NCI-H524 (cell line): ENCODE measurements at regions not wholly inside any gene's neighbourhood (a gene's known extent, or its start where the extent isn't known, plus 50 kb on each side); places are given as distances from the start of the nearest gene placed in this dataset.
A peak's percentile ranks its signal among the peaks of the same experiment; 100 is the strongest.

Experiments
- DNase-seq, 2 experiments: peaks; one replicate each; lab custom pipeline; 2025; lab: John Stamatoyannopoulos, UW

DNA sequence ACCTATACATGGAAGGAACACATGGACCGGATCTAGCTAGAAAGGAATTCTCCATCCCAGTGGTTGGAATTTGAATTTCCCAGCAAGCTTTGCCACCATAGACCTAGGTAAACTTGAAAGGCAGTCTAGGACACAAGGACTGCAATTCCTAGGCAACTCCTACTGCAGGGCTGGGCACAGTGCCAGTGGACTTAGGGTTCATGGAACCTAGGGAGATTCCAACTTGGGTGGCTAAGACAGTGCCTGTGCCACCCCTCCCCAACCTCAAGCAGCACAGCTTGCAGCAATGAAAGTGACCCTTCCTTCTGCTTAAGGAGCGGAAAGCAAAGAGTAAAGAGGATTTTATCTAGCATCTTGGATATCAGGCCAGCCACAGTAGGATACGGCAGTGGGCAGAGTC is 663.3 kb downstream of the ELAVL2 start:
- DNase-seq: no peak

DNA sequence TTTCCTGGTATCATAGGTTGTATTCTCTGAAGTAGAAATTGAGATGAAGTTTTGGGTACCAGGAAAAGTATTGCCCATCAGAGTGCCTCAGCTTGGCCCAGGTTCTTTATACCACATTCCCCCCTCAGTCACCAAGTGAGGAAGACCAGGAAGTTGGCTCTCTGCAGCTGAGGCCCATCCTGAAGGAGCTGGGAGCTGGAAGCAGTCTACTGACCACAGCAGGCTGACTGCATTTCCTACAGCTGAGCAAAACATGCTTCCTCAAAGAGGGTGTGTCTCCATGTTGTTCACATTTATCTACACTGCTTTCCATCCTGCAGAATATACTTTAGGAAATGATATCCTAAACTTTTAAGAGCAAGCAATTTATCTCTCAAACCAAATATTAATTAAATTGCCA is 654.6 kb downstream of the ELAVL2 start:
- DNase-seq: no peak

DNA sequence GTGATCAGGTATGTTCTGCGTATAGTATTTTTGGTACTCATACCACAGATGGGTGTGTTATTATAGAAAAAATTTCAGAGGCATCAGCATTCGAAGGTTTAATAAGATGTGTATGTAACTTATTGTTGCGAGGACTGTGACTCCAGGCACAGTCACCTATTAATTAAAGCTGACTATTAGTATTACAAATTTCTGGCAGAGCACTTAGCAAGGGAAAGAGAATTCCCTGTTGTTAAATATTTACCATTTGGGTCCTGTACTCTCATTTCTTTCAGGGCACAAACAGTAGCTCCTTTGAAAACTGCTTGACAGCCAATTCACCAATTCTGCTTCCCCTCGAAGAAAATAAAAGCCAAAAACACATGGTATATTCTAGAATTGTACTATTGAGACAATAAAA is 653.8 kb downstream of the ELAVL2 start:
- DNase-seq: no peak

DNA sequence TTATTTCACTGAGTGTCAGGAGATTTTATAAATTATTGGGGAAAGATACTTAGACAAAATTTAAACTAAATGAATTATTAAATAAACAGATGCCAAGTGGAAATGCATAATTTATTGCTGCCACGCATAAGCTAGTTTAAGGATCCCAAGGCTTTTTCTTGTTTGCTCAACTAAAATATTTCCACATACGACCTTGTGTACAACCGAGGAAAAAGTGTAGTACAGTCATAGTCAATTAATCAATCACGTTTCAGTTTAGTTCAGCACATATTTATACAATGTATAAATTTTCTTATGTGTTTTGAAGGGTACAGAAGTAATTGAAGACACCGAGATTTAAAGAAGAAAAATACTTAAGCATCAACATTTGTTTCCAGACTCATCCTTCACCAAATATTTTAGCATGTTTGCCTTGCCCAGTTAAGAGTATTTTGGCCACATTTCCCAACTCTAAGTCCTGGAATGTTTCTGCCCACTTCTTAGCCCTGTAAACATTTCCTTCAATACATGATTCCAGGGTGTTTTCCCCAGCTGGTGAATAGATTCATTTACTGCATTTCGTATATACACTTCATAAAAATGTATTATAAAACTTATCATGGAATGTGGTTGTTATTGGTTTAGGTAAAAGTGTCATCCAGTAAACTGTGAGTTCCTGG is 652.9 kb downstream of the ELAVL2 start:
- DNase-seq: no peak

DNA sequence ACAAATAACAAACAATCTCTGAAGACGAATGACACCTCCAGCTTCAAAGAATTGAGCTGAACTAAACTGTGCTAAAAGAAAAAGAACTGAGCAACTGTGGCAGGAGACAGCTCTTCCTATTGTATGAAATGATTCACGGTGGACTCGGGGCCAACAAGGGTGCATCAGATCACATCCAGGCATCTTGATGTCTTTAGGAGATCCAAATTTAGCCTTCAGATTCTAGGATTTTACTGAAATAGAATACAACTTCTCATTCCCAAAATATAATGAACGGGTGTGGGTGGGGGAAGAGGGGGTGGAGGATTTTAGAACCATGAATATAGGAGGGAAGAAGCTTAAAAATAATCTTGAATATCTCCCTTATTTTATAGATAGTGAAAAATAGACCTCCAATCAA is 631.8 kb downstream of the ELAVL2 start:
- DNase-seq: no peak

DNA sequence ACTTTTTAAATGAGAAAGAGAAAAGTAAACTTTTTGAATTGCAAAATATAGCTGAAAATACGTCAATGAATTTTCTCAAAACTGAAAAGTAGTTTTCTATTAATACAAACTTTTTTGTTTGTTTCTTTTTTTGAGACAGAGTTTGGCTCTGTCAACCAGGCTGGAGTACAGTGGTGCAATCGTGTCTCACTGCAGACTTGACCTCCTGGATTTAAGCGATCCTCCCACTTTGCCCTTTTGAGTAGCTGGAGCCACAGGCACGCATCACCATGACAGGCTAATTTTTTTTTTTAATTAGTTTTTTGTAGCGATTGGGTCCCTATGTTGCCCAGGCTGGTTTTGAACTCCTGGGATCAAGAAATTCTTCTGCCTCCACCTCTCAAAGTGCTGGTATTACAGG is 610.4 kb downstream of the ELAVL2 start:
- no peak for DNase-seq

DNA sequence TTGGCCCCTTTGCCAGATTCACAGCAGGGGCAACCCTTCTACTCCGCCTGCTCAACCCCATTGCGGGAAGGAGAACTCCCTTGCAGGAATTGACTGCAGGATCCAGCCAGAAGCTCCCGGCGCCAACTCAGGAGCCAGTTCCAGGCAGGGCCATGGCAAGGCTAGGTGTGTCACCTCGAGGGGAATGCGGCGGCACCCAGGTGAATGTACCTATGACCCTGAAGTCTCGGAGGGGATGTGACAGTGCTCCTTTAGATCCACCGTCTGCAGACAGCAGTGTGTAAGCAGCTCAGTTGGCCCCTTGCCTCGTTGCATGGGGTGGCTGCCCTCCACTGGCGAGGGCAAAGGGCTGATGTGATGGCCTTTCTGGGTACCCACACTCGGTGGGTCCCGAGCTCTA is 606.6 kb downstream of the ELAVL2 start:
- no peak for DNase-seq

DNA sequence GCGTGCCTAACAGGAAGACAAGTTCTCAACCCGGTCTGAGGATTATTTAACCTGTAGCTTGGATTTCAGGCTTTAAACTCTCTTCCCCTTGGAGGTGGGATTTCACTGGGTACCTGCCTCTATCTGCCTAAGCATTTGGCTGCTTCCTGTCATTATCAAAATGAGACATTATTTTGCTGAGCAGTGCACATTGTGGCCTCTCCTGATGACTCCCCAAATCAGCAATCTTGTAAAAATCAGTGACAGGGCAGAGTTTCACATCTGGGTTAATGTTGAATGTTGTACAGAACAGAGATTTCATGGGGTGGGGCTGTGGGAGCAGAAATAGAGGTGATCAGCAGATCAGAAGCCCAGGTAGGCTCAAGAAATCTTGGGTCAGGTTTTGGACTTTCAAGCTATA is 605.9 kb downstream of the ELAVL2 start:
- DNase-seq: no peak

DNA sequence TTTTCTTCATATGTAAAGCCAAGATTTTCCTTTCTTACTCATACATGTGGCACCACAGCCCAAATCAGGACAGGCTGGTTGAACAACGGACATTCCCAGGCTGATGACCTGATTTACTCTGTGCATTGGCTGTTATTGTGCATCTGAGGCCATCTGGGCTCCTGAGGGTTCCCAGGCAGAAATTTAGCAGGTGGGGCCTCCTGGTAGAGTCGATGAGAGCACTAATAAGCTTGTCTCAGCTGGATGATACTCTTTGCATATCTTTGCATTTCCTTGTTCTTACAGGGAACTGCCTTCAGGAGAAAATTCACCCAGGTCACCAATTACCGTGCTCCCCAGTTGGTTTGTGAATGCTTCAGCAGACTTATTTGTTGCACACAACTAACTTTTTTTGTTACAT is 605.1 kb downstream of the ELAVL2 start:
- peak in 1 of 2 experiments; percentile 40 for DNase-seq

DNA sequence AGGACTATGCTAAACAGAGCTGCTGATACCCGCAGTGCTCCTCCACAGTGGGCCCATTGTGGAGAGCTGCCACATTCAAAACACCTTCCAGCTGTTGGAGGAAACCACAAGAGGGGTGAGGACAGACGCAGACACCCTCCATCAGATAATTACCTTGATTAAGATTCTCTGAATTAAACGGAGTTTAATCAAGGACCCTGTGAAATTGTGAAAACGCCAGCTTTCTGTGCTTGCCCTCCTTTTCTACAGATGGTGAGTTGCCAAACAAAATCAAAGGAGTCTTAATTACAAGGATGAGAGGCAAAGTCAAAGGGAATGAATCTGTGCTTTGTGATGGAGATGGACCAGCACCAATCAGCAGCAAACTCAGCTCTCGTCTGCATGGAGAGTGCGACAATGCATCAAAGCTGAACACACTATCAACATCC is 596.1 kb downstream of the ELAVL2 start:
- DNase-seq: peak in 1 of 2 experiments; percentile 41

DNA sequence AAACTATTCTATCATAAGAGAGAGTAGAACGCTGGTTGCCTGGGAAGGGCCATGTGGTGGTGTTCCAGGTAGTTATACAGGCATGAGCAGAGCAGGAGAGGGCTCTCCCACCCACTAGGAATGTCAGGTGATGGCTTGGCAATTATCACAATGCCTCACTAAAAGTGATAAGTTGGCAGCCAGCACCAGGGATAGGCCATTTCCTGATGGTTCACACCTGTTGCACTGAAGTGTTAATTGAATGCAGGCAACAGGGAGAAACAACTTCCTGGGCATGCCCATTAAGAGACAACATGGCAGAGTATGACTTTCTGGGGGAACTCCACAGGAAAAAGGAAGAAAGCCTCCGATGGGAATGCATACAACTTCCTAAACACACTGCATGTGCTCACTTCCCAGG is 593.2 kb downstream of the ELAVL2 start:
- DNase-seq: no peak

DNA sequence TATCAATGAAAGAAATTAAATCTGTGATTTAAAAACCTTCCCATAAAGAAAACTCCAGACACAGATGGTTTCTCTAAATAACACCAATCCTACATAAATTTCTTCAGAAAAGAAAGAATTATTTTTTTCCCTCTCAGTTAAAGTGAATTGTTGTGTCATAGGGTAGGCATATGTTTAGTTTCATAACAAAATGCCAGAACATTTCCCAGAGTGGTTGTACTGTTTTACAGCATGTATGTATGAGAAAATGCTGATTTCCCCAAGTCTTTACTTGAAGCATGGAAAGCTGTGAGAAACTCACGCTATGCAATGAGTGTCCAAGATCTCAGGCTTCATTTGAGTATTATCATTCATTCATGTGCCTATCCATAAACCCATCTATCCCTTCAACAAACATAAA is 582.5 kb downstream of the ELAVL2 start:
- no peak for DNase-seq

DNA sequence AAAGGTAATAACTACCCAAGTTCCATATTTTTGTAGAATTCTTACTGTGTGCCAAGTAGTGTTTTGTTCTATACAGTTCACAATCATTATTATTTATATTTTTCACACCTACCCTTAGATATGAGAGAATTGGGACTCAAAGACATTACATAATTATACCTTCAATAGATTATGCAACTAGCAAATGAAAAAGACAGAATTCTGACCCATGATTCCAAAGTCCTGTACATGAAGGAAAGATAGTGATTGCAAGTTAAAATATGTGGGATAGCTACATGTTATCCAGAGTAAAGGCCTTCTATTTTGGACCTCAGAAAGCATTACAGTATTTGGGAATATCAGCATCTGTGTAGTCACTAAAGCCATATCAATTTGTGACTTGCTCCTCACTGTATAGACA is 581.0 kb downstream of the ELAVL2 start:
- no peak for DNase-seq

DNA sequence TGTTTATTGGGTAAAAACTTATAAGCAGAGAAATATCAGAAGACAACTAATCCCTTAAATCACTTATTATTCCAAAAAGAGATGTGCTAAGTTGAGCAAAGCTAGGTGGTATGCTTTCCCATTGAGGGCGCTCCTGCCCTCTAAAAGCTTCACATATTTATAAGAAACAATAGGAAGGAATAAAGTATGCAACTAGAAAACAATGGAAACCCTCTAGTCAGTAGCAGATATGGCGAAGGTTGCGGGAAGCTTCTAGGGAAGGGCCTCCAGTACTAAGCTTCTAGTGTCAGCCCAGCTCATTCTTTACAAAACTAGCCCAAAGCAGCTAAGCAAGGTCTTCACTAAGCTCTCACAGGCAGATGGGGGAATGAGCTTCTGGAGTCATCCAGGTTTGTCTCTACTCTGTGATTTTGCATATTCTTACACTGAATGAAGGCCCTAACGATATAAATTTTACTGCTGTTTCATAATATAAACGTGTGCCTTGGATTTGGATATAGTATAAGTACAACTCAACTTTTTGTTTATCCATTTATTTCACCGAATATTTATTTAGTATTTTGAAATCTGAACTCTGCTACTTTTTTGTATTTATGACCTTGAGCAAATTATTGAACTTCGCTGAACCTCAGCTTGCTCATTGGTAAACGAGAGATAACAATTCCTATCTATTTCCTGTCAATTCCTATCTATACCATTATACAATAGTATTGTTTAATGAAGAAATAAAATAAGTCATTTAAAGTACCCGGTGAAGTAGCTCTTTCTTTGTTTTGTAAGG is 571.4 kb downstream of the ELAVL2 start:
- no peak for DNase-seq

DNA sequence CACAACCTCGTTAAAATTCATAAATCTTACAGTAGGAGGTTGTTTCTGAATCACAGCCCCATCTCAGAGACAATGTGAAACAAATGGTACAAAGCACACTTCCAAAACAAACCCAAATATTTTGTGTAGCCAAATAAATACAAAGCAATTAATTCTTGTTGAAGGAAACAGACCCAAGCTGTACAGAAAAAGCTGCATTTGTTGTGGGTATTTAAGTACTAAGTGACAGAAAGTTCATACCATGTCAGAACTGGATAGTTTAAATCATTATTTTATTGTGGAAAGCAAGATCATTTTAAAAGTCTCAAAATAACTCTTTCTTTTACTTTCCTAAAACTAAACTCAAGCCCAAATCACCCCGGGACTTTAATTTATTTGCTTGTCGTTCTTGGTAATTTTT is 570.7 kb downstream of the ELAVL2 start:
- no peak for DNase-seq

DNA sequence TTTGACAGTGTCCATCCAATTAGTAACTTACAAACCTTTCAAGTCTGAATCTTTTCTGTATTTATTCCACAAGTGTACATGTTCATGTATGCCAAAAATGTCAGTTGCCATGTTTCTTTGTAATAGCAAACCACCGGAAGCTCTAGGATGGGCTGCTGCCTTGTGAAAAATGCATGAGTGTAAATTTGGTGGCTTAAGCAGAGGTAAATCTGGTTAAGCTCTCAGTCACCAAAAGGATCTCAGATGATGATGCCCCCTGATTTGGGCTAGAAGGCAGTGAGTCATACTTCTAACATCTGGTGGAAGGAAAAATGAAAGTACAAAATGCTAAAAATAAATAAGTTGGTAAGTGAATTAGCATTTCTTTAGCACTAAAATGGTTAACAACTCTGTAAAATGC is 567.5 kb downstream of the ELAVL2 start:
- no peak for DNase-seq

DNA sequence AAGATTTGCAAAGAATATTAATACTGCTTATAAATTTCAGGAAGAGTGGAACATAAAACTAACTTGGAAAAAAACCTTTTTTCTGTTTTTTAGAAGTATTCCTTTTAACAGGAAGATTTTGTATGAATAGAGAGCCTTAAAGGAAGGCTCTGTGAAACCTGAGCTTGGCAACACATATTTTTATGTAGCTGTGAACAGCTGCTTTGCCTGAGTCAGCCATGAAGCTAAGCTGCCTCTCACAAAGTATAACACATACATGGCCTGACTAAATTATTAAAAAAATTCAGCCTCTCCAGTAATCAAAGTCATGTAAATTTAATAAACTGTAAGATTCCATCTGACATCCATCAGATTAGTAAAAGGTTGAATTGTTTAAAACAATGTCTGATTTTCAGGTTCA is 547.5 kb downstream of the ELAVL2 start:
- DNase-seq: peak in 1 of 2 experiments; percentile 14

DNA sequence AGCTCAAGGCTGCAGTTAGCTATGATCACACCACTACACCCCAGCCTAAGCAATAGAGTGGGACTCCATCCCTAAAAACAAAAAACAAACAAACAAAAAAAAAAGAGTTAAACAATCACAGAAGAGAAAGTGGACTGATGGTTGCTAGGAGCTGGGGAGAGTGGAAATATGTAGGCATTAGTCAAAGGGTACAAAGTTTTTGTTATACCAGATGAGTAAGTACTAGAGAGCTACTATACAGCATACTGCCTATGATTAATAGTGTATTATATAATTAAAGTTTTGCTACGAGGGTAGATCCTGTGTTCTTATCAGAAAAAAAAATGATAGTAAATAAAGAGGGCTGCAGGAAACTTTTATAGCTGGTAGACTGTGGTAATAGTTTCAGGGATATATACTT is 538.6 kb downstream of the ELAVL2 start:
- DNase-seq: no peak

DNA sequence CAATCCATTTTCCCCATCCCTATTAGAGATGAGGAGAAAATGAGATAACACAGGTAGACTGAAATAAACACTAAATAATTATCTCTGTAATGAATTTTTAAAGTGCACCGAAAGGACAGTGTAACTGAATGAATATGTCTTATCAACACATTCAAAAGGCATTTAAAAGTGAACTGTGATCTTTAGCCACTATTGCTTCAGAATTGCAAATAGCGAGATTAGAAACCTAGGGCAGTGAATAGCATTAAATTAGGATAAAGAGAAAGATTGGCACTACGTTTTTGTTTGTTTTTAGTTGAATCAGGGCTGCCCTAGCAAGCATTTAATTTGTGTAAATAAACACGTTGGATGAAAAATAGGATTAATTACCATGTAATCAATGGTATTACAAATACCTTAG is 537.5 kb downstream of the ELAVL2 start:
- no peak for DNase-seq

DNA sequence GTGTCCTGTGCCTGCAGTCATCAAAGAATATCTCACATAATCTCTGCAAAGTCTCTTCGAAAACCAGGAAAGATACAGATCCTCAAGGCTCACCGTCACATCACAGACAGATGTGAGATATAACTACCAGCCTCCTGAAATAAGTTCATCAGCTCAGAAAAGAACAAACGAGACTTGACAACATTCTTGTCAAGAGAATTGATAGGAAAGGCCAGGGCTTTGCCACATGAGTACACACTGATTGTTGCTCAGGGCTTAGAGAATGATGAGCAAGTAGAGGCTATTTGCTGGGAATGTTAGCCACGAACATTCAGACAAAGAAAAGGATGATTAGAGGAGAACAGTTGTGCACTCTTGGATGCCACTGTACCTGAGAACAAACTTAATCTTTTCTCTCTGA is 535.1 kb downstream of the ELAVL2 start:
- DNase-seq: no peak

DNA sequence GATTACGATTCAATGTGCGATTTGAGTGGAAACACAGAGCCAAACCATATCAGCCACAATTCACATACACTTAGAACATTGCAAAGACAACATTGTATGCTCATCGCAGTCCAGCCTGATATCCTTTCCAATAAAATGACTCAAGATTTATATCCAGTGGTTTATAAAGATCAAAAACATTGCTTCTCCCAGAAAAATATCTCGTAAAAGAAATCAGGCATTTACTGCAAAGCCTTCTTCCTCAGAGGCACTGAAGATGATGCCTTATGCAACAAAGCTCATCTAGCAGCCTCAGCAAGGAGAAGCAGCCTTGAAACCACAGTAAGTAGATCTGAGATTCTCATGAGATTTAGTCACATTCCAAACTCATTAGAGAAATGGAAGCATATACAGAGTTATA is 523.8 kb downstream of the ELAVL2 start:
- no peak for DNase-seq

DNA sequence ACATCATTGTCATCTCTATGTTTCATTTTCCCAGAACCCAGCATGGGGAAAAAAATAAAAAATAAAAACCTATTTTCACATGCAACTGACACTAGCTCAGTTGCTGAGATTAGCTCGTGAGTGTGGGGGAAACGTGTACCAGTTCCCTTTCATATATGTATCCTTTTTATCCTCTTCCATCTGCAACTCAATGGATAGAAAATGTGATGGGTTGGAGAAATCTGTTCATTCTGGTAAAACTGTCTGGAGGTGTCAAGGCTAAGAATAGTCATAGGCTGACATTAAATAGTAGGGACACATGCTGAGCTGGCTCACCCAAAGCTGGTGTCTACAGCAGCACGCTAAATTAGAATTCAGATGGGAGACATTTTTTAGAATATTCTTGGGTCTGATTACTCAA is 519.3 kb downstream of the ELAVL2 start:
- DNase-seq: no peak

DNA sequence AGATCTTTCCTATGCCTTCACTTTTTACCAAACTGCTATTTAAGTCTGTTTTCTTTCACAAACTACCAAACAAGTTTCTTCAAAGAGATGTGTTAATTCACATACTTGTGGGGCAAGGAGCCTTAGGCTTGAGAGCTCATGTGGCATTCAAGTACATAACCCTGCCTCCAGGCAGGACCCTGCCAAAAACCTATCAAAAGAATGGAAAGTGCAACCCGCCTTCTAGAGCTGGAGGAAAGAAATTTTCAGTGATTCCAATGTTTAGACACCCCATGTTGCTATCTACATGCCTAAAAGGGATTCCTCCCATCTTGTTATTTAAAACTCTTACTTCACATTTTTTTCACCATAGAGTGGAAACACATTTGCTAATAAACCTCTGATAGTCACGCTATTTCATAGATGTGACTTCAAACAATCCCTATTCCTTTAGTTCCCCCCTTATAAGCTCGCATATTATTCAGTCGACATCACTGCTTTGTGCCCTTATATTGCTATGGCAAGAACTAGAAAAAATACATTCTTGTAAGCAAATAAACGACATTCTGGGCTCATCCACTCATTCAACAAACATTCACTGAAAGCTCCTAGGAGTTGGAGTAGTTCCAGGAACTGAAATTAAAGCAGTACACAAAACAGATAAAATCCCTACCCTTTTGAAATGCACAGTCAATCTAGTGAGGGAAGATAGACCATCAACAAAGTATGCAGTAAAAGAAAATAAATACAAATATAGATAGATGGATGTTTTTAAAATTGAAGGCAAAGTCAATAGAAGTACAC is 518.1 kb downstream of the ELAVL2 start:
- DNase-seq: no peak
